Endothelial cell of umbilical vein (primary cell): ENCODE measurements at regions not wholly inside any gene's neighbourhood (a gene's known extent, or its start where the extent isn't known, plus 50 kb on each side); places are given as distances from the start of the nearest gene placed in this dataset.

Experiments
- BruUV-seq: library from RNA; stranded (reverse); fragments of 400-500 nt; replicated peaks from 2 replicates; lab custom pipeline; 2021; lab: Mats Ljungman, UMichigan
- CTCF ChIA-PET: fragments of 300-600, 350-600 bp; sonication (Branson Sonifier 250); formaldehyde crosslinking; loops from one replicate; lab custom pipeline; 2021; ENCODE audit warnings: antibody characterized with exemption, inconsistent platforms; lab: Charles Lee
- POLR2A ChIA-PET: fragments of 300-600, 350-600 bp; sonication (Branson Sonifier 250); formaldehyde crosslinking; loops from one replicate; lab custom pipeline; 2021; ENCODE audit warnings: antibody characterized with exemption, inconsistent platforms; lab: Charles Lee
- DNase-seq: peaks from one replicate; pipeline ENCODE4 v3.0.0-alpha.2; 2011; ENCODE audit warnings: low read depth, low spot score
- FAIRE-seq: peaks from 2 replicates; lab custom pipeline; 2011; peaks lifted over from hg19 to GRCh38; lab: Jason Lieb, UNC
- H2AFZ ChIP-seq: 2 replicates; pipeline ENCODE4 v1.6.0; 2012; ENCODE audit warnings: low read depth, low read length, control low read depth, inconsistent platforms
- H3K27ac ChIP-seq: 2 replicates; pipeline ENCODE4 v1.5.1; 2011; ENCODE audit warnings: low read depth, mild to moderate bottlenecking, control low read depth, low read length, moderate library complexity; ENCODE audit not compliant: insufficient read depth
- H3K27me3 ChIP-seq, 2 experiments: 2 replicates each; pipeline versions ENCODE4 v1.6.0 to v1.6.1; 2011; ENCODE audit warnings: low read length in 2 of 2, mixed read lengths in 1 of 2; ENCODE audit not compliant: control insufficient read depth in 2 of 2, insufficient read depth in 2 of 2
- H3K36me3 ChIP-seq, 2 experiments: 2 replicates in 1 of 2; 3 replicates in 1 of 2; pipeline ENCODE4 v1.5.1; 2011; ENCODE audit warnings: low read length in 2 of 2, mild to moderate bottlenecking in 1 of 2, moderate library complexity in 1 of 2; ENCODE audit not compliant: control insufficient read depth in 2 of 2, insufficient read depth in 2 of 2; ENCODE audit errors: extremely low read depth in 1 of 2
- H3K4me1 ChIP-seq: 3 replicates; pipeline ENCODE4 v1.5.1; 2011; ENCODE audit warnings: mild to moderate bottlenecking, low read length; ENCODE audit not compliant: control insufficient read depth, insufficient read depth; ENCODE audit errors: extremely low read depth
- H3K4me2 ChIP-seq: 2 replicates; pipeline ENCODE4 v1.6.1; 2011; ENCODE audit warnings: low read length, control low read depth, mixed read lengths; ENCODE audit not compliant: insufficient read depth
- H3K4me3 ChIP-seq, 3 experiments: fragments of 200-600 bp in 1 of 3; sonication (generic), shearing (Covaris generic) in 1 of 3; replicated peaks in 1 of 3; 2 replicates each; pipeline ENCODE4 v1.5.1; 2011 to 2016; ENCODE audit warnings: control low read depth in 3 of 3, low read length in 3 of 3, mild to moderate bottlenecking in 2 of 3, inconsistent platforms in 1 of 3, low read depth in 1 of 3, moderate library complexity in 1 of 3; ENCODE audit not compliant: insufficient read depth in 1 of 3
- H3K79me2 ChIP-seq: 2 replicates; pipeline ENCODE4 v1.6.0; 2012; ENCODE audit warnings: low read length, inconsistent platforms; ENCODE audit not compliant: control insufficient read depth, insufficient read depth
- H3K9ac ChIP-seq: replicated peaks from 2 replicates; pipeline ENCODE3; 2011; ENCODE audit warnings: low read length, control low read depth; ENCODE audit not compliant: insufficient read depth; ENCODE audit errors: extremely low read depth
- H3K9me1 ChIP-seq: replicated peaks from 3 replicates; pipeline ENCODE4 v1.6.0; 2011; ENCODE audit warnings: mild to moderate bottlenecking, low read length; ENCODE audit not compliant: control insufficient read depth, insufficient read depth; ENCODE audit errors: extremely low read depth
- H3K9me3 ChIP-seq: replicated peaks from 2 replicates; pipeline ENCODE4 v1.5.1; 2012; ENCODE audit warnings: low read length, inconsistent platforms; ENCODE audit not compliant: control insufficient read depth, insufficient read depth
- H4K20me1 ChIP-seq: replicated peaks from 2 replicates; pipeline ENCODE3; 2011; ENCODE audit warnings: mild to moderate bottlenecking, low read length; ENCODE audit not compliant: control insufficient read depth, insufficient read depth; ENCODE audit errors: extremely low read depth
- CTCF ChIP-seq, 2 donors: IDR thresholded peaks; 1 replicate in 1 of 2; 2 replicates in 1 of 2; pipeline ENCODE4 v1.5.1; 2011; ENCODE audit warnings: low read length in 2 of 2, mild to moderate bottlenecking in 2 of 2, moderate library complexity in 2 of 2, control low read depth in 1 of 2, inconsistent platforms in 1 of 2, low read depth in 1 of 2; ENCODE audit not compliant: insufficient read depth in 1 of 2; ENCODE audit errors: extremely low read depth in 1 of 2
- EZH2 ChIP-seq: IDR thresholded peaks from 2 replicates; pipeline ENCODE4 v1.6.1; 2012; ENCODE audit warnings: borderline replicate concordance, low read depth, mild to moderate bottlenecking, moderate library complexity, low read length, inconsistent platforms; ENCODE audit not compliant: severe bottlenecking
- FOS ChIP-seq: IDR thresholded peaks from 2 replicates; pipeline ENCODE4 v1.6.1; 2011; ENCODE audit warnings: mild to moderate bottlenecking, low read length, moderate library complexity, borderline replicate concordance; ENCODE audit not compliant: insufficient read depth
- GATA2 ChIP-seq: IDR thresholded peaks from 2 replicates; pipeline ENCODE4 v1.7.0; 2011; ENCODE audit warnings: low read depth, mild to moderate bottlenecking, moderate library complexity, mixed read lengths, low read length; ENCODE audit not compliant: insufficient read length, insufficient read depth
- JUN ChIP-seq: IDR thresholded peaks from 2 replicates; pipeline ENCODE4 v1.6.1; 2011; ENCODE audit warnings: borderline replicate concordance, low read depth; ENCODE audit not compliant: insufficient read length, insufficient read depth
- MAX ChIP-seq: IDR thresholded peaks from 2 replicates; pipeline ENCODE4 v1.6.1; 2011; ENCODE audit not compliant: insufficient read depth, insufficient read length
- MYC ChIP-seq: IDR thresholded peaks from one replicate; pipeline ENCODE4 v1.6.1; 2011; ENCODE audit warnings: mild to moderate bottlenecking, low read depth, low read length
- POLR2A ChIP-seq: IDR thresholded peaks from 2 replicates; pipeline ENCODE4 v1.6.1; 2012; ENCODE audit warnings: low read depth, mild to moderate bottlenecking, control low read depth, low read length
- POLR2AphosphoS5 ChIP-seq: IDR thresholded peaks from 2 replicates; pipeline ENCODE4 v1.6.1; 2012; ENCODE audit warnings: low read depth, mild to moderate bottlenecking, control low read depth, low read length, moderate library complexity; ENCODE audit not compliant: insufficient read depth
- dilution Hi-C: fragments of 300-500 bp; cut with MboI; formaldehyde crosslinking; loops from one replicate; pipeline ENCODE4 v1.15.0; 2019; ENCODE audit warnings: low sequenced_read_pairs; ENCODE audit not compliant: extremely low pct_ligation_motif_present
- intact Hi-C: fragments of 100-400 bp; cut with micrococcal nuclease; formaldehyde crosslinking; loops from one replicate; pipeline ENCODE4 v1.10.0; 2022

GRCh38 chr2:51638811-51639210 lies 606.9 kb upstream of the NRXN1 start:
- H3K27ac ChIP-seq = no peak overlapping the region
- no peak overlapping the region for H3K4me3 ChIP-seq
- ChIA-PET POLR2A (no interaction called here), CTCF (no interaction called here)
- H2AFZ ChIP-seq = no peak overlapping the region
- BruUV-seq = no TSS peak
- no peaks in the 10 kb centered on the region for H3K9me1 ChIP-seq
- H3K9me3 ChIP-seq = no peaks in the 10 kb centered on the region
- no peak for DNase-seq
- H3K4me1 ChIP-seq = no peaks in the 10 kb centered on the region
- no peak overlapping the region for H3K4me2 ChIP-seq
- no peaks in the 10 kb centered on the region for H4K20me1 ChIP-seq
- no peaks in the 10 kb centered on the region for H3K36me3 ChIP-seq
- TF ChIP-seq POLR2A (no peak), MYC (no peak), EZH2 (no peak)
- FAIRE-seq = no peak
- H3K9ac ChIP-seq = no peak overlapping the region
- no peaks in the 10 kb centered on the region for H3K27me3 ChIP-seq
- no peaks in the 10 kb centered on the region for H3K79me2 ChIP-seq
- intact Hi-C loops (no loop called here), dilution Hi-C loops (no loop called here)

GRCh38 chr2:51633073-51633472 lies 601.1 kb upstream of the NRXN1 start:
- no peaks in the 10 kb centered on the region for H4K20me1 ChIP-seq
- ChIA-PET POLR2A (no interaction called here), CTCF (no interaction called here)
- H2AFZ ChIP-seq = no peak overlapping the region
- TF ChIP-seq MAX = no peak
- TF ChIP-seq POLR2AphosphoS5 = no peak
- TF ChIP-seq CTCF (IDR thresholded peaks at IDR 0.05; ENCODE audit: extremely low read depth in 1 of 2, insufficient read depth in 1 of 2, low read depth in 1 of 2, low read length in 2 of 2) = no peak
- no peak for TF ChIP-seq GATA2
- TF ChIP-seq MYC = no peak
- TF ChIP-seq POLR2A = no peak
- no peak for TF ChIP-seq JUN
- no peak for TF ChIP-seq FOS
- TF ChIP-seq EZH2 = no peak
- no peaks in the 10 kb centered on the region for H3K36me3 ChIP-seq
- H3K4me3 ChIP-seq = no peak overlapping the region
- no TSS peak for BruUV-seq
- DNase-seq (no peak), FAIRE-seq (no peak)
- no peak overlapping the region for H3K9ac ChIP-seq
- no peaks in the 10 kb centered on the region for H3K4me1 ChIP-seq
- no peak overlapping the region for H3K4me2 ChIP-seq
- H3K9me1 ChIP-seq = no peaks in the 10 kb centered on the region
- H3K9me3 ChIP-seq = no peaks in the 10 kb centered on the region
- H3K27ac ChIP-seq = no peak overlapping the region
- intact Hi-C loops (no loop called here), dilution Hi-C loops (no loop called here)
- no peaks in the 10 kb centered on the region for H3K79me2 ChIP-seq
- H3K27me3 ChIP-seq = no peaks in the 10 kb centered on the region
